AG04450 (cell line): ENCODE measurements at regions not wholly inside any gene's neighbourhood (a gene's known extent, or its start where the extent isn't known, plus 50 kb on each side); places are given as distances from the start of the nearest gene placed in this dataset.

Experiments used
- CTCF ChIA-PET: fragments of 300-600, 350-600 bp; formaldehyde crosslinking; extraction: SDS; loops from one replicate; lab custom pipeline; 2022; ENCODE audit warnings: antibody characterized with exemption, inconsistent platforms; lab: Charles Lee
- POLR2A ChIA-PET: fragments of 350-600 bp; formaldehyde crosslinking; extraction: SDS; loops from one replicate; lab custom pipeline; 2021; ENCODE audit warnings: antibody characterized with exemption, inconsistent platforms; lab: Yijun Ruan, JAX
- DNase-seq: peaks from one replicate; pipeline ENCODE4 v3.0.0-alpha.2; 2011; ENCODE audit warnings: low read depth, low spot score
- H3K27ac ChIP-seq: one replicate; pipeline ENCODE4 v1.5.1; 2012; ENCODE audit warnings: low read depth, low read length, control low read depth
- H3K27me3 ChIP-seq: one replicate; pipeline ENCODE4 v1.6.0; 2012; ENCODE audit warnings: low read length; ENCODE audit not compliant: control insufficient read depth, insufficient read depth
- H3K4me3 ChIP-seq: 2 replicates; pipeline ENCODE4 v1.5.1; 2011; ENCODE audit warnings: mild to moderate bottlenecking, low read depth, low read length, control low read depth
- H3K9me3 ChIP-seq: 2 replicates; pipeline ENCODE4 v1.5.1; 2012; ENCODE audit warnings: low read length; ENCODE audit not compliant: control insufficient read depth, insufficient read depth
- TF ChIP-seq, protein P1 (sequence below): IDR thresholded peaks from 2 replicates; pipeline ENCODE4 v1.5.1; 2011; ENCODE audit warnings: low read depth, low read length, control low read depth, inconsistent platforms

DNA sequence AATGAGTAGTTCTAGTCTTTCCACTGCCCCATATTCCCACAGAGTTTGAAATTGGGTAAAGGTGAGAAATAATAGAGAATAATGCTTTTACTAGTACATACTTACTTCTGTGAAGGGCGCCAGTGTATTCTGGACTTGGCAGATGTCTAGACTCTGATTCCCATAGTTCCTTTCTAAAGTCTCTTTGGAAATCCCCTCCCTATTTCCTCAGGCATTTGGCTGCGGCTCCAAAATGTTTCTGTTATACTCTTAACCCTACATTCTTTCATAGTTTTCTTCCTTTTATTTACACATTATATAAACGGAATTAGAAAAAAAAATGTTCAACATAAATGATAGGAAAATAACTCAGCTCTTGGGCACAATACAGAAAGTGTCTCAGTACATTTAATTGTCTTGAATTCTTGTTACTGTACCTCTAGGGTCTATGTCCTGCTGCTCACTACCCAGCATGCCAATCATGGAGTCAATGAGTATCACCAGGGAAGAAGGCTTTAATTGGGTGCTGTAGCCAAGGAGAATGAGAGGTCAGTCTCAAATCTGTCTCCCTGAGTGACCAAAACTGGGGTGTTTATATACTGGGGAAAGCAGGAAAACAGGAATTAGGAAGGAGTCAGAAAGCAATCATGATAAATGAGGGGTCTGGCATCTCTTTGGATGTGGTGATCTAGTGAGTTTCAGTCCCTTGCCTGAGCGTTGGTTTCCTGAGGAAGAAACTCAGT lies 147.8 kb upstream of the MMADHC start:
- Histone ChIP-seq H3K27ac (no peak overlapping the region), H3K27me3 (no peaks in the 10 kb centered on the region), H3K4me3 (no peak overlapping the region), H3K9me3 (no peaks in the 10 kb centered on the region)
- ChIA-PET POLR2A (no interaction called here), CTCF (interaction anchor here (0.6 kb wide), 1 partner anchor 1217 kb away, joined by 3 read pairs; no protein-coding TSS in a partner anchor)
- TF ChIP-seq, protein P1, sequence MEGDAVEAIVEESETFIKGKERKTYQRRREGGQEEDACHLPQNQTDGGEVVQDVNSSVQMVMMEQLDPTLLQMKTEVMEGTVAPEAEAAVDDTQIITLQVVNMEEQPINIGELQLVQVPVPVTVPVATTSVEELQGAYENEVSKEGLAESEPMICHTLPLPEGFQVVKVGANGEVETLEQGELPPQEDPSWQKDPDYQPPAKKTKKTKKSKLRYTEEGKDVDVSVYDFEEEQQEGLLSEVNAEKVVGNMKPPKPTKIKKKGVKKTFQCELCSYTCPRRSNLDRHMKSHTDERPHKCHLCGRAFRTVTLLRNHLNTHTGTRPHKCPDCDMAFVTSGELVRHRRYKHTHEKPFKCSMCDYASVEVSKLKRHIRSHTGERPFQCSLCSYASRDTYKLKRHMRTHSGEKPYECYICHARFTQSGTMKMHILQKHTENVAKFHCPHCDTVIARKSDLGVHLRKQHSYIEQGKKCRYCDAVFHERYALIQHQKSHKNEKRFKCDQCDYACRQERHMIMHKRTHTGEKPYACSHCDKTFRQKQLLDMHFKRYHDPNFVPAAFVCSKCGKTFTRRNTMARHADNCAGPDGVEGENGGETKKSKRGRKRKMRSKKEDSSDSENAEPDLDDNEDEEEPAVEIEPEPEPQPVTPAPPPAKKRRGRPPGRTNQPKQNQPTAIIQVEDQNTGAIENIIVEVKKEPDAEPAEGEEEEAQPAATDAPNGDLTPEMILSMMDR: no peak
- no peak for DNase-seq

DNA sequence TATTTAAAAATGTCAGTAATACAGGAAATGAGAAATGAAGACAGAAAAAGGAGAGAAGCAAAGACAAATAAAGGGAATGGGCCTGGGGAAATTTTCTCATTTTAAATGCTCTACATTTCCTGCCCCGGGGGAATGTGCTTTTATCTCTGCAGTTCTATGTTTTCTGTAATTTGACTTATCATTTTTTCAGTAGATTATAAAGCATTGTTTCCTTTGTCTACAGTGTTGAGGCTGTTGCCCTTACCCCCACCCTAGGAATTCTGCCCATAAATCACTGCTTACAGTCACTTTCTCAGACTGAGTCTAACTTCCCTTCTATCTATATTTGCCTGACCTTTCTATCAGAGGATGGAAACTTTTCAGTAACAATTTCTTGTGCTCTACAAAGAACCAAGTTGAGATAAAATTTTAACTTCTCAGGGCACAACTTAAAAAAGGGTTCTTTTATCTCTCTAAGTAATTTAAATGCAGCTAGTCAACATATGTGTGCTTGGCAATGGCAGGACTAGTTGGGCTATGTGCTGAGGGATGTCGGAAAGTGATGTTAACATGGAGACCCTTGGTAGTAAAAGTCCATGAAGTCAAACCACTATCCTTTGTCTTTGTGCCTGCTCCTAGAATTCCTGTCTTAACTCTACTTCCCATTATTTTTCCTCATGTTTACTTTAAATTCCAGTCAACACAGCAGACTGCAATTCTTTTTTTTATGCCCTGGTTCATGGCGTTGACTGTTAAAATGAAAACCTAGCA lies 146.5 kb upstream of the MMADHC start:
- H3K27ac ChIP-seq: no peak overlapping the region
- CTCF ChIA-PET: interaction anchor here (0.6 kb wide), 1 partner anchor 744 kb away, joined by 4 read pairs; no protein-coding TSS in a partner anchor
- POLR2A ChIA-PET: no interaction called here
- no peak overlapping the region for H3K4me3 ChIP-seq
- DNase-seq: no peak
- no peaks in the 10 kb centered on the region for H3K27me3 ChIP-seq
- no peaks in the 10 kb centered on the region for H3K9me3 ChIP-seq
- TF ChIP-seq, protein P1: no peak

- H3K27ac ChIP-seq: peak overlapping the region; percentile 22
- no peak for DNase-seq
- no peaks in the 10 kb centered on the region for H3K27me3 ChIP-seq
- POLR2A ChIA-PET: no interaction called here
- CTCF ChIA-PET: no interaction called here
- no peaks in the 10 kb centered on the region for H3K9me3 ChIP-seq
- no peak overlapping the region for H3K4me3 ChIP-seq
- TF ChIP-seq, protein P1: no peak
Observed at GRCh38 chr2:149732730-149733290, 145.2 kb upstream of the MMADHC start.

DNA sequence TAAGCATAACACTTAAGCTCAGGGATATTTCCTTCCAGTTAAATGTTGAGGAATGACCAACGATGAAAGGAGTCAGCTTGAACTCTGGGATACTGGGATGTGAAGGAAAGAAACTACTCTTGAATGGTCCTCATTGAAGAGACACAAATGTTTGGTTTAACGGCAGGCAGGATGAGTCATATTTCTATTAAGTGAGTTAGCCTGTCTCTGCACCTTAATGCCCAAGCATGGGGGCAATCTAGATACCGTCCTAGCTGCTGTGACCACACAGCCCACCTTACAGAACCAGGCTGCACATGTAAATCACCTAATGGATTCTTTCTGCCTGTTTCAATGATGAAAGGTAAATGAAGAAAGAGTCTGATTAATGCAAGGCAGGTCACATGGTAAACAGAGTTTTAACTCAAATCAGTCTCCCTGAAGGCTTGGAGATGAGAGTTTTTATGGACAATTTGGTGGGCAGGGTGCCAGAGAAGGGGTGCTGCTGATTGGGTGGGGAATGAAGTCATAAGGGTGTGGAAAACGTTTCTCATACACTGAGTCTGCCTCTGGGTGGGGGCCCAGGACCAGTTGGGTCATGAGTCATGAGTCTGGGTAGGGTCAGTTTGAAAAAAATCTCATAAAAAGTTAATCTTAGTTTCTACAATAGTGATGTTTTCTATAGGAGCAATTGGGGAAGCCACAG lies 144.6 kb upstream of the MMADHC start:
- Histone ChIP-seq H3K9me3 (no peaks in the 10 kb centered on the region), H3K27ac (no peak overlapping the region), H3K4me3 (no peak overlapping the region), H3K27me3 (no peaks in the 10 kb centered on the region)
- POLR2A ChIA-PET: no interaction called here
- TF ChIP-seq, protein P1: no peak
- DNase-seq: no peak
- CTCF ChIA-PET: interaction anchor here (1.0 kb wide), 1 partner anchor 126 kb away, joined by 3 read pairs; no protein-coding TSS in a partner anchor
